ENCODE measurements at regions not wholly inside any gene's neighbourhood (a gene's known extent, or its start where the extent isn't known, plus 50 kb on each side); places are given as distances from the start of the nearest gene placed in this dataset.

- intact Hi-C loops (cut with micrococcal nuclease): no loop called here
- CTCF ChIA-PET: no interaction called here
- H3K9me3 Mint-ChIP-seq: peaks cover 6% of the 10 kb centered on the region
- H3K36me3 Mint-ChIP-seq (ENCODE audit: low read depth): no peaks in the 10 kb centered on the region
- H3K4me1 Mint-ChIP-seq (ENCODE audit: low read depth): no peaks in the 10 kb centered on the region
- H3K4me3 Mint-ChIP-seq: no peak overlapping the region
- no peaks in the 10 kb centered on the region for H3K27me3 Mint-ChIP-seq (ENCODE audit: low read depth)
- DNase-seq: no peak
- H3K27ac Mint-ChIP-seq: no peak overlapping the region
Observed at GRCh38 chr9:10729213-10729612, 116.4 kb upstream of the PTPRD start.

- no peaks in the 10 kb centered on the region for H3K27me3 Mint-ChIP-seq (ENCODE audit: low read depth)
- no peaks in the 10 kb centered on the region for H3K36me3 Mint-ChIP-seq (ENCODE audit: low read depth)
- no peak for DNase-seq
- H3K27ac Mint-ChIP-seq: no peak overlapping the region
- intact Hi-C loops (cut with micrococcal nuclease): no loop called here
- CTCF ChIA-PET: no interaction called here
- no peaks in the 10 kb centered on the region for H3K4me1 Mint-ChIP-seq (ENCODE audit: low read depth)
- H3K4me3 Mint-ChIP-seq: no peak overlapping the region
- peaks cover 14% of the 10 kb centered on the region for H3K9me3 Mint-ChIP-seq
Observed at GRCh38 chr9:10744669-10745068, 131.9 kb upstream of the PTPRD start.

- H3K4me1 Mint-ChIP-seq (ENCODE audit: low read depth): no peaks in the 10 kb centered on the region
- intact Hi-C loops (cut with micrococcal nuclease): no loop called here
- CTCF ChIA-PET: no interaction called here
- peaks cover 23% of the 10 kb centered on the region for H3K9me3 Mint-ChIP-seq
- H3K36me3 Mint-ChIP-seq (ENCODE audit: low read depth): no peaks in the 10 kb centered on the region
- no peak overlapping the region for H3K4me3 Mint-ChIP-seq
- DNase-seq: no peak
- H3K27me3 Mint-ChIP-seq (ENCODE audit: low read depth): no peaks in the 10 kb centered on the region
- H3K27ac Mint-ChIP-seq: no peak overlapping the region
Observed at GRCh38 chr9:10753474-10753873, 140.7 kb upstream of the PTPRD start.

- Mint-ChIP-seq H3K4me3 (no peak overlapping the region), H3K27ac (no peak overlapping the region), H3K9me3 (peaks cover 15% of the 10 kb centered on the region), H3K27me3 (ENCODE audit: low read depth) (no peaks in the 10 kb centered on the region), H3K4me1 (ENCODE audit: low read depth) (no peaks in the 10 kb centered on the region), H3K36me3 (ENCODE audit: low read depth) (no peaks in the 10 kb centered on the region)
- DNase-seq: no peak
- CTCF ChIA-PET: no interaction called here
- intact Hi-C loops (cut with micrococcal nuclease): no loop called here
Observed at GRCh38 chr9:10764481-10764880, 151.7 kb upstream of the PTPRD start.

- Mint-ChIP-seq H3K4me1 (ENCODE audit: low read depth) (no peaks in the 10 kb centered on the region), H3K27me3 (ENCODE audit: low read depth) (no peaks in the 10 kb centered on the region), H3K27ac (no peak overlapping the region), H3K9me3 (peaks cover 15% of the 10 kb centered on the region), H3K36me3 (ENCODE audit: low read depth) (no peaks in the 10 kb centered on the region), H3K4me3 (no peak overlapping the region)
- intact Hi-C loops (cut with micrococcal nuclease): no loop called here
- CTCF ChIA-PET: no interaction called here
- DNase-seq: no peak
Observed at GRCh38 chr9:10773136-10773535, 160.3 kb upstream of the PTPRD start.

- no peak overlapping the region for H3K4me3 Mint-ChIP-seq
- no peaks in the 10 kb centered on the region for H3K4me1 Mint-ChIP-seq (ENCODE audit: low read depth)
- DNase-seq: no peak
- intact Hi-C loops (cut with micrococcal nuclease): no loop called here
- H3K27me3 Mint-ChIP-seq (ENCODE audit: low read depth): no peaks in the 10 kb centered on the region
- H3K27ac Mint-ChIP-seq: no peak overlapping the region
- H3K36me3 Mint-ChIP-seq (ENCODE audit: low read depth): no peaks in the 10 kb centered on the region
- H3K9me3 Mint-ChIP-seq: peaks cover 15% of the 10 kb centered on the region
- CTCF ChIA-PET: no interaction called here
Observed at GRCh38 chr9:10774051-10774450, 161.2 kb upstream of the PTPRD start.

GRCh38 chr9:10785255-10785654 is 172.5 kb upstream of the PTPRD start:
- Mint-ChIP-seq H3K27ac (no peak overlapping the region), H3K4me3 (no peak overlapping the region)

GRCh38 chr9:10793306-10793705 is 180.5 kb upstream of the PTPRD start:
- Mint-ChIP-seq H3K27ac (no peak overlapping the region), H3K27me3 (ENCODE audit: low read depth) (no peaks in the 10 kb centered on the region), H3K9me3 (peaks cover 16% of the 10 kb centered on the region), H3K4me1 (ENCODE audit: low read depth) (no peaks in the 10 kb centered on the region), H3K36me3 (ENCODE audit: low read depth) (no peaks in the 10 kb centered on the region), H3K4me3 (no peak overlapping the region)
- CTCF ChIA-PET: no interaction called here
- DNase-seq: no peak
- intact Hi-C loops (cut with micrococcal nuclease): no loop called here

More at GRCh38 chr9:10785255-10785654, 172.5 kb upstream of the PTPRD start:
- no peaks in the 10 kb centered on the region for H3K4me1 Mint-ChIP-seq (ENCODE audit: low read depth)
- no peaks in the 10 kb centered on the region for H3K36me3 Mint-ChIP-seq (ENCODE audit: low read depth)
- no peaks in the 10 kb centered on the region for H3K27me3 Mint-ChIP-seq (ENCODE audit: low read depth)
- peaks cover 18% of the 10 kb centered on the region for H3K9me3 Mint-ChIP-seq
- CTCF ChIA-PET: no interaction called here
- DNase-seq: no peak
- intact Hi-C loops (cut with micrococcal nuclease): no loop called here

- Mint-ChIP-seq H3K27me3 (ENCODE audit: low read depth) (no peaks in the 10 kb centered on the region), H3K4me1 (ENCODE audit: low read depth) (no peaks in the 10 kb centered on the region), H3K36me3 (ENCODE audit: low read depth) (no peaks in the 10 kb centered on the region), H3K4me3 (no peak overlapping the region), H3K9me3 (peaks cover 8% of the 10 kb centered on the region), H3K27ac (no peak overlapping the region)
- DNase-seq: no peak
- CTCF ChIA-PET: no interaction called here
- intact Hi-C loops (cut with micrococcal nuclease): no loop called here
Observed at GRCh38 chr9:10804486-10804885, 191.7 kb upstream of the PTPRD start.

GRCh38 chr9:10806868-10807267 is 194.1 kb upstream of the PTPRD start:
- no peaks in the 10 kb centered on the region for H3K27me3 Mint-ChIP-seq (ENCODE audit: low read depth)
- intact Hi-C loops (cut with micrococcal nuclease): no loop called here
- no peak overlapping the region for H3K4me3 Mint-ChIP-seq
- no peak for DNase-seq
- no peaks in the 10 kb centered on the region for H3K4me1 Mint-ChIP-seq (ENCODE audit: low read depth)
- no peak overlapping the region for H3K27ac Mint-ChIP-seq
- peaks cover 5% of the 10 kb centered on the region for H3K9me3 Mint-ChIP-seq
- CTCF ChIA-PET: no interaction called here
- no peaks in the 10 kb centered on the region for H3K36me3 Mint-ChIP-seq (ENCODE audit: low read depth)

GRCh38 chr9:10818206-10818605 is 205.4 kb upstream of the PTPRD start:
- CTCF ChIA-PET: no interaction called here
- Mint-ChIP-seq H3K4me1 (ENCODE audit: low read depth) (no peaks in the 10 kb centered on the region), H3K27ac (no peak overlapping the region), H3K9me3 (peaks cover 22% of the 10 kb centered on the region), H3K4me3 (no peak overlapping the region), H3K36me3 (ENCODE audit: low read depth) (no peaks in the 10 kb centered on the region), H3K27me3 (ENCODE audit: low read depth) (no peaks in the 10 kb centered on the region)
- intact Hi-C loops (cut with micrococcal nuclease): no loop called here
- no peak for DNase-seq

- no peaks in the 10 kb centered on the region for H3K4me1 Mint-ChIP-seq (ENCODE audit: low read depth)
- H3K27me3 Mint-ChIP-seq (ENCODE audit: low read depth): no peaks in the 10 kb centered on the region
- no peak for DNase-seq
- H3K27ac Mint-ChIP-seq: no peak overlapping the region
- intact Hi-C loops (cut with micrococcal nuclease): no loop called here
- H3K36me3 Mint-ChIP-seq (ENCODE audit: low read depth): no peaks in the 10 kb centered on the region
- H3K4me3 Mint-ChIP-seq: no peak overlapping the region
- peaks cover 10% of the 10 kb centered on the region for H3K9me3 Mint-ChIP-seq
- CTCF ChIA-PET: no interaction called here
Observed at GRCh38 chr9:10835791-10836463, 223.1 kb upstream of the PTPRD start.

- Mint-ChIP-seq H3K27ac (no peak overlapping the region), H3K9me3 (peaks cover 4% of the 10 kb centered on the region), H3K4me1 (ENCODE audit: low read depth) (no peaks in the 10 kb centered on the region), H3K4me3 (no peak overlapping the region), H3K27me3 (ENCODE audit: low read depth) (no peaks in the 10 kb centered on the region), H3K36me3 (ENCODE audit: low read depth) (no peaks in the 10 kb centered on the region)
- DNase-seq: no peak
- intact Hi-C loops (cut with micrococcal nuclease): no loop called here
- CTCF ChIA-PET: no interaction called here
Observed at GRCh38 chr9:10843151-10843550, 230.3 kb upstream of the PTPRD start.

- no peaks in the 10 kb centered on the region for H3K4me1 Mint-ChIP-seq (ENCODE audit: low read depth)
- H3K27ac Mint-ChIP-seq: no peak overlapping the region
- no peak for DNase-seq
- intact Hi-C loops (cut with micrococcal nuclease): no loop called here
- no peaks in the 10 kb centered on the region for H3K27me3 Mint-ChIP-seq (ENCODE audit: low read depth)
- H3K4me3 Mint-ChIP-seq: no peak overlapping the region
- H3K36me3 Mint-ChIP-seq (ENCODE audit: low read depth): no peaks in the 10 kb centered on the region
- CTCF ChIA-PET: no interaction called here
- peaks cover 14% of the 10 kb centered on the region for H3K9me3 Mint-ChIP-seq
Observed at GRCh38 chr9:10855847-10856246, 243.0 kb upstream of the PTPRD start.
